PFSK-1 (cell line): ENCODE measurements at regions not wholly inside any gene's neighbourhood (a gene's known extent, or its start where the extent isn't known, plus 50 kb on each side); places are given as distances from the start of the nearest gene placed in this dataset.

ENCODE experiments used
- POLR2AphosphoS5 ChIP-seq: IDR thresholded peaks from 2 replicates; pipeline ENCODE4 v1.6.1; 2012; ENCODE audit warnings: low read depth, mild to moderate bottlenecking, control low read depth, low read length, moderate library complexity
- REST ChIP-seq, 2 experiments: IDR thresholded peaks; 2 replicates each; pipeline versions ENCODE4 v1.6.1 to v1.8.0; 2011 to 2012; ENCODE audit warnings: low read depth in 2 of 2, low read length in 2 of 2, control low read depth in 1 of 2, inconsistent platforms in 1 of 2, mild to moderate bottlenecking in 1 of 2, moderate library complexity in 1 of 2; ENCODE audit not compliant: insufficient read depth in 1 of 2
- SIN3A ChIP-seq: IDR thresholded peaks from 2 replicates; pipeline ENCODE4 v1.6.1; 2012; ENCODE audit warnings: mild to moderate bottlenecking, low read length, moderate library complexity, borderline replicate concordance; ENCODE audit not compliant: insufficient read depth
- TAF1 ChIP-seq: IDR thresholded peaks from 2 replicates; pipeline ENCODE4 v1.6.1; 2012; ENCODE audit warnings: low read length, control low read depth, borderline replicate concordance; ENCODE audit not compliant: insufficient read depth

- TF ChIP-seq TAF1 (no peak), POLR2AphosphoS5 (no peak), REST (IDR thresholded peaks at IDR 0.05; ENCODE audit: insufficient read depth in 1 of 2, low read depth in 2 of 2, low read length in 2 of 2) (no peak), SIN3A (no peak)
These were observed 360.3 kb downstream of the LRRC70 start for GRCh38 chr5:62938927-62939326.
